ENCODE measurements at regions not wholly inside any gene's neighbourhood (a gene's known extent, or its start where the extent isn't known, plus 50 kb on each side); places are given as distances from the start of the nearest gene placed in this dataset.

GRCh38 chr2:134167015-134167414 is 86.9 kb upstream of the MGAT5 start:
- CTCF ChIA-PET, result interaction anchor here (0.7 to 3.3 kb wide), 9 partner anchors 11 to 284 kb away, joined by 3 to 23 read pairs (median 3); no protein-coding TSS in a partner anchor
- no peak for TF ChIP-seq CTCF (IDR thresholded peaks at IDR 0.05; ENCODE audit: control extremely low read depth, extremely low read depth, low read depth, missing control alignments)
- no peak for DNase-seq (ENCODE audit: extremely low spot score)
- POLR2A ChIA-PET, result interaction anchor here (0.6 kb wide), 1 partner anchor 1017 kb away, joined by 3 read pairs; no protein-coding TSS in a partner anchor

GRCh38 chr2:134169788-134170187 is 84.1 kb upstream of the MGAT5 start:
- POLR2A ChIA-PET, result no interaction called here
- CTCF ChIA-PET, result interaction anchor here (0.9 to 1.6 kb wide), 5 partner anchors 14 to 76 kb away, joined by 3 to 9 read pairs (median 3); no protein-coding TSS in a partner anchor
- TF ChIP-seq CTCF (IDR thresholded peaks at IDR 0.05; ENCODE audit: control extremely low read depth, extremely low read depth, low read depth, missing control alignments), result no peak
- DNase-seq (ENCODE audit: extremely low spot score), result no peak

- POLR2A ChIA-PET, result no interaction called here
- DNase-seq (ENCODE audit: extremely low spot score), result no peak
- no peak for TF ChIP-seq CTCF (IDR thresholded peaks at IDR 0.05; ENCODE audit: control extremely low read depth, extremely low read depth, low read depth, missing control alignments)
- CTCF ChIA-PET, result interaction anchor here (0.9 to 1.6 kb wide), 3 partner anchors 15 to 44 kb away, joined by 3 to 9 read pairs (median 3); no protein-coding TSS in a partner anchor
Observed at GRCh38 chr2:134170294-134170693, 83.6 kb upstream of the MGAT5 start.

- DNase-seq (ENCODE audit: extremely low spot score), result no peak
- ChIA-PET POLR2A (no interaction called here), CTCF (interaction anchor here (1.0 kb wide), 1 partner anchor 44 kb away, joined by 3 read pairs; no protein-coding TSS in a partner anchor)
- TF ChIP-seq CTCF (IDR thresholded peaks at IDR 0.05; ENCODE audit: control extremely low read depth, extremely low read depth, low read depth, missing control alignments), result no peak
Observed at GRCh38 chr2:134170700-134171099, 83.2 kb upstream of the MGAT5 start.

- POLR2A ChIA-PET, result no interaction called here
- no peak for TF ChIP-seq CTCF (IDR thresholded peaks at IDR 0.05; ENCODE audit: control extremely low read depth, extremely low read depth, low read depth, missing control alignments)
- CTCF ChIA-PET, result interaction anchor here (1.0 to 2.7 kb wide), 3 partner anchors 8 to 17 kb away, joined by 3 to 16 read pairs (median 3); no protein-coding TSS in a partner anchor
- DNase-seq (ENCODE audit: extremely low spot score), result no peak
Observed at GRCh38 chr2:134173338-134174016, 80.4 kb upstream of the MGAT5 start.

GRCh38 chr2:134174711-134175110 is 79.2 kb upstream of the MGAT5 start:
- DNase-seq (ENCODE audit: extremely low spot score), result no peak
- ChIA-PET CTCF (no interaction called here), POLR2A (no interaction called here)
- no peak for TF ChIP-seq CTCF (IDR thresholded peaks at IDR 0.05; ENCODE audit: control extremely low read depth, extremely low read depth, low read depth, missing control alignments)

Data from GM10248 (cell line).